ENCODE measurements at regions not wholly inside any gene's neighbourhood (a gene's known extent, or its start where the extent isn't known, plus 50 kb on each side); places are given as distances from the start of the nearest gene placed in this dataset.
"Not testable (repeated sequence)": the region's sequence is repeated elsewhere in the genome, so short reads cannot be mapped to it uniquely, and the experiment has no call there.

- no peak for DNase-seq
Measured at GRCh38 chr4:123162859-123163258, 233.7 kb upstream of the SPRY1 start.

GRCh38 chr4:123163501-123163900 is 233.1 kb upstream of the SPRY1 start:
- DNase-seq = no peak

GRCh38 chr4:123166023-123166422 is 230.6 kb upstream of the SPRY1 start:
- DNase-seq = no peak

- DNase-seq = no peak
Measured at GRCh38 chr4:123167931-123168330, 228.7 kb upstream of the SPRY1 start.

GRCh38 chr4:123168812-123169211 is 227.8 kb upstream of the SPRY1 start:
- no peak for DNase-seq

GRCh38 chr4:123170843-123171242 is 225.8 kb upstream of the SPRY1 start:
- DNase-seq = no peak

- no peak for DNase-seq
Measured at GRCh38 chr4:123176605-123177004, 220.0 kb upstream of the SPRY1 start.

GRCh38 chr4:123182289-123182688 is 214.3 kb upstream of the SPRY1 start:
- no peak for DNase-seq

GRCh38 chr4:123183308-123183707 is 213.3 kb upstream of the SPRY1 start:
- no peak for DNase-seq

- not testable (repeated sequence) for DNase-seq
Measured at GRCh38 chr4:123183754-123184153, 212.8 kb upstream of the SPRY1 start.

GRCh38 chr4:123186731-123187130 is 209.9 kb upstream of the SPRY1 start:
- no peak for DNase-seq

- no peak for DNase-seq
Measured at GRCh38 chr4:123190176-123190575, 206.4 kb upstream of the SPRY1 start.

GRCh38 chr4:123191728-123192127 is 204.9 kb upstream of the SPRY1 start:
- no peak for DNase-seq

- no peak for DNase-seq
Measured at GRCh38 chr4:123193802-123194367, 202.7 kb upstream of the SPRY1 start.

GRCh38 chr4:123198706-123199105 is 197.9 kb upstream of the SPRY1 start:
- no peak for DNase-seq

- DNase-seq = no peak
Measured at GRCh38 chr4:123200051-123200940, 196.3 kb upstream of the SPRY1 start.

- DNase-seq = no peak
Measured at GRCh38 chr4:123204737-123205136, 191.9 kb upstream of the SPRY1 start.

GRCh38 chr4:123206016-123206415 is 190.6 kb upstream of the SPRY1 start:
- DNase-seq = no peak

- no peak for DNase-seq
Measured at GRCh38 chr4:123209436-123209835, 187.2 kb upstream of the SPRY1 start.

- DNase-seq = no peak
Measured at GRCh38 chr4:123215536-123215935, 181.1 kb upstream of the SPRY1 start.

- no peak for DNase-seq
Measured at GRCh38 chr4:123216543-123216942, 180.1 kb upstream of the SPRY1 start.

GRCh38 chr4:123216946-123217345 is 179.6 kb upstream of the SPRY1 start:
- DNase-seq = no peak

- no peak for DNase-seq
Measured at GRCh38 chr4:123217664-123218063, 178.9 kb upstream of the SPRY1 start.

GRCh38 chr4:123218981-123219380 is 177.6 kb upstream of the SPRY1 start:
- DNase-seq = no peak

Data from right kidney (tissue), 1 donor.